ENCODE measurements at regions not wholly inside any gene's neighbourhood (a gene's known extent, or its start where the extent isn't known, plus 50 kb on each side); places are given as distances from the start of the nearest gene placed in this dataset.

DNA sequence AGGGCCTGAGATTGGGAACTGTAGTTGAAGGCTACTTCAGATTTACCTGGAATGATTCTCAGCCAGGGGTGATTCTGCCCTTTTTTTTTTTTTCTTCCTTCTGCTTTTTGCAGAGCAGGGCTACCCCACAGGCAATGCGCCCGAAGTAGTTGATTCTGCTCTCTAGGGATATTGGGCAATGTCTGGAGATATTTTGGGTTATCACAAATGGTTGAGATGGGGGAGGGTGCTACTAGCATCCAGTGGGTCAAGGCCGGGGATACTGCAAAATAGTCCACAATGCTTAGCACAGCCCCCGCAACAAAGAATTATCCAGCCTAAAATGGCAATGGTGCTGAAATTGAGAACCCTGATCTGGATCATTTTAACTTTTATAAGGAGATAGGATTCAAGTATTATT lies 71.2 kb upstream of the ZMYND8 start:
- CTCF ChIA-PET (ENCODE audit: partially characterized antibody) = interaction anchor here (0.6 to 1.9 kb wide), 2 partner anchors 10 to 1332 kb away, joined by 5 to 6 read pairs; no protein-coding TSS in a partner anchor
- no peak overlapping the region for H3K4me2 ChIP-seq (ENCODE audit: insufficient read depth in 1 of 2, low read depth in 2 of 2, low read length in 2 of 2)

More for the DNA sequence above, 71.2 kb upstream of the ZMYND8 start:
- DNase-seq (ENCODE audit: low read depth in 1 of 2, low spot score in 2 of 2) = no peak
- TF ChIP-seq GTF2F1 (IDR thresholded peaks at IDR 0.05; ENCODE audit: borderline replicate concordance, low read depth, low read length) (no peak), RAD21 (IDR thresholded peaks at IDR 0.05 in 1 of 2, conservative IDR thresholded peaks at IDR 0.05 in 1 of 2; ENCODE audit: low read depth in 2 of 2, low read length in 2 of 2) (no peak), TBP (IDR thresholded peaks at IDR 0.05; ENCODE audit: low read depth, low read length) (no peak), CBX8 (IDR thresholded peaks at IDR 0.05; ENCODE audit: borderline replicate concordance, low read depth, low read length) (no peak), RNF2 (IDR thresholded peaks at IDR 0.05; ENCODE audit: borderline replicate concordance, low read depth, low read length, missing control alignments, poor library complexity, severe bottlenecking) (no peak), EZH2 (IDR thresholded peaks at IDR 0.05; ENCODE audit: low read depth, low read length, severe bottlenecking) (no peak), TEAD4 (IDR thresholded peaks at IDR 0.05; ENCODE audit: low read depth, low read length) (no peak), RFX5 (IDR thresholded peaks at IDR 0.05; ENCODE audit: borderline replicate concordance, low read depth, low read length) (no peak), JUN (IDR thresholded peaks at IDR 0.05; ENCODE audit: low read depth, low read length) (no peak), CTBP2 (IDR thresholded peaks at IDR 0.05; ENCODE audit: borderline replicate concordance, insufficient read depth, insufficient read length, low read length) (no peak), PHF8 (conservative IDR thresholded peaks at IDR 0.05; ENCODE audit: low read depth, low read length) (no peak), NANOG (IDR thresholded peaks at IDR 0.05; ENCODE audit: insufficient read depth, low read depth, low read length, poor library complexity, severe bottlenecking) (no peak), CREB1 (IDR thresholded peaks at IDR 0.05) (no peak)
- TF ChIP-seq, protein P1, sequence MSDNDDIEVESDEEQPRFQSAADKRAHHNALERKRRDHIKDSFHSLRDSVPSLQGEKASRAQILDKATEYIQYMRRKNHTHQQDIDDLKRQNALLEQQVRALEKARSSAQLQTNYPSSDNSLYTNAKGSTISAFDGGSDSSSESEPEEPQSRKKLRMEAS (IDR thresholded peaks at IDR 0.05) = no peak
- H4K20me1 ChIP-seq (replicated peaks in 1 of 2; ENCODE audit: control insufficient read depth in 1 of 2, insufficient read depth in 2 of 2, low read length in 2 of 2) = no peaks in the 10 kb centered on the region
- no peaks in the 10 kb centered on the region for H3K27me3 ChIP-seq (replicated peaks in 1 of 4; ENCODE audit: control insufficient read depth in 3 of 4, extremely low read depth in 1 of 4, insufficient read depth in 3 of 4, low read length in 3 of 4)
- H3K4me1 ChIP-seq (replicated peaks in 1 of 4; ENCODE audit: control insufficient read depth in 3 of 4, insufficient read depth in 4 of 4, low read length in 3 of 4) = peaks cover 0 to 1% (median 0%) of the 10 kb centered on the region in 4 experiments; a peak in 1 of 7 replicates
- no peaks in the 10 kb centered on the region for H3K79me1 ChIP-seq (ENCODE audit: low read depth, low read length)
- WGBS, 2 experiments (ENCODE audit: extremely low coverage in 1 of 2, insufficient coverage in 1 of 2, insufficient read length in 1 of 2, insufficient replicate concordance in 2 of 2, low coverage in 1 of 2, low lambda C conversion rate in 2 of 2, missing lambda C conversion rate in 1 of 2) = 87% methylated on average over 4 of the region's 4 CpGs; no CpG with 5 or more reads in 1 of the 2 experiments
- H2AFZ ChIP-seq (ENCODE audit: low read length) = no peak overlapping the region
- H2BK120ac ChIP-seq (replicated peaks; ENCODE audit: low read depth, low read length) = no peak overlapping the region
- no peaks in the 10 kb centered on the region; a peak in 1 of 8 replicates for H3K36me3 ChIP-seq (ENCODE audit: control insufficient read depth in 2 of 4, insufficient read depth in 4 of 4, low read length in 3 of 4)
- H3K23ac ChIP-seq (ENCODE audit: insufficient read length) = no peak overlapping the region
- no peak overlapping the region for H3K9ac ChIP-seq (replicated peaks in 1 of 4; ENCODE audit: extremely low read depth in 1 of 4, low read depth in 3 of 4, low read length in 3 of 4)
- H3K23me2 ChIP-seq (ENCODE audit: low read depth, low read length) = no peaks in the 10 kb centered on the region
- no peak overlapping the region for H2BK12ac ChIP-seq (ENCODE audit: low read depth, low read length)
- POLR2A ChIA-PET (ENCODE audit: partially characterized antibody) = no interaction called here
- H4K91ac ChIP-seq (replicated peaks; ENCODE audit: insufficient read length, low read length) = no peak overlapping the region
- no peaks in the 10 kb centered on the region for H3K79me2 ChIP-seq (ENCODE audit: control insufficient read depth in 1 of 2, insufficient read depth in 2 of 2, low read length in 2 of 2)
- H3K14ac ChIP-seq (ENCODE audit: insufficient read length) = no peak overlapping the region
- H2BK20ac ChIP-seq (ENCODE audit: low read length) = no peak overlapping the region
- FAIRE-seq = no peak
- no peak overlapping the region for H3K4me3 ChIP-seq (ENCODE audit: extremely low read depth in 1 of 4, insufficient read depth in 2 of 4, low read depth in 3 of 4, low read length in 4 of 4)
- H3K9me3 ChIP-seq (ENCODE audit: insufficient read depth in 2 of 2, low read depth in 1 of 2, low read length in 1 of 2) = peaks cover 4 to 14% of the 10 kb centered on the region in 2 experiments; a peak in 2 of 4 replicates
- H3K56ac ChIP-seq (replicated peaks; ENCODE audit: insufficient read length, low read depth, low read length) = no peak overlapping the region
- H3K27ac ChIP-seq (ENCODE audit: low read depth, low read length) = no peak overlapping the region
- H4K8ac ChIP-seq (ENCODE audit: extremely low read depth, insufficient read depth, low read length) = no peak overlapping the region
- no peak overlapping the region for H3K18ac ChIP-seq (ENCODE audit: extremely low read depth, low read length)
- H2BK5ac ChIP-seq (ENCODE audit: low read depth, low read length) = no peak overlapping the region
- H2BK15ac ChIP-seq (ENCODE audit: low read length) = no peak overlapping the region
- no peak overlapping the region for H4K5ac ChIP-seq (ENCODE audit: insufficient read length, low read depth, low read length)
- H2AK5ac ChIP-seq (ENCODE audit: low read depth, low read length) = no peak overlapping the region
- no peak overlapping the region for H3K4ac ChIP-seq (replicated peaks; ENCODE audit: insufficient read length, low read depth, low read length)
